ENCODE measurements at regions not wholly inside any gene's neighbourhood (a gene's known extent, or its start where the extent isn't known, plus 50 kb on each side); places are given as distances from the start of the nearest gene placed in this dataset.

- Histone ChIP-seq H3K27me3 (ENCODE audit: low read depth) (no peaks in the 10 kb centered on the region), H3K4me3 (no peak overlapping the region), H3K9me3 (replicated peaks) (no peaks in the 10 kb centered on the region), H3K4me1 (no peaks in the 10 kb centered on the region), H3K36me3 (no peaks in the 10 kb centered on the region), H3K27ac (replicated peaks) (no peak overlapping the region)
- intact Hi-C loops (cut with micrococcal nuclease), result no loop called here
- TF ChIP-seq CTCF (IDR thresholded peaks at IDR 0.05; ENCODE audit: borderline replicate concordance), result no peak
- DNase-seq, result no peak
These were observed 752.9 kb upstream of the CT83 start for GRCh38 chrX:117215683-117216082.

- no peaks in the 10 kb centered on the region for H3K27me3 ChIP-seq (ENCODE audit: low read depth)
- intact Hi-C loops (cut with micrococcal nuclease), result no loop called here
- no peaks in the 10 kb centered on the region for H3K36me3 ChIP-seq
- H3K9me3 ChIP-seq (replicated peaks), result no peaks in the 10 kb centered on the region
- no peak overlapping the region for H3K27ac ChIP-seq (replicated peaks)
- H3K4me3 ChIP-seq, result no peak overlapping the region
- TF ChIP-seq CTCF (IDR thresholded peaks at IDR 0.05; ENCODE audit: borderline replicate concordance), result no peak
- no peak for DNase-seq
- H3K4me1 ChIP-seq, result no peaks in the 10 kb centered on the region
These were observed 733.7 kb upstream of the CT83 start for GRCh38 chrX:117196481-117196880.

- Histone ChIP-seq H3K4me3 (no peak overlapping the region), H3K27me3 (ENCODE audit: low read depth) (no peaks in the 10 kb centered on the region), H3K4me1 (no peaks in the 10 kb centered on the region), H3K9me3 (replicated peaks) (peaks cover 6% of the 10 kb centered on the region), H3K27ac (replicated peaks) (no peak overlapping the region), H3K36me3 (no peaks in the 10 kb centered on the region)
- DNase-seq, result no peak
- intact Hi-C loops (cut with micrococcal nuclease), result no loop called here
- TF ChIP-seq CTCF (IDR thresholded peaks at IDR 0.05; ENCODE audit: borderline replicate concordance), result no peak
These were observed 684.5 kb upstream of the CT83 start for GRCh38 chrX:117147249-117147648.

GRCh38 chrX:117138070-117138469 is 675.3 kb upstream of the CT83 start:
- Histone ChIP-seq H3K4me3 (no peak overlapping the region), H3K36me3 (no peaks in the 10 kb centered on the region), H3K27me3 (ENCODE audit: low read depth) (no peaks in the 10 kb centered on the region), H3K9me3 (replicated peaks) (no peaks in the 10 kb centered on the region), H3K27ac (replicated peaks) (no peak overlapping the region), H3K4me1 (no peaks in the 10 kb centered on the region)
- DNase-seq, result no peak
- no peak for TF ChIP-seq CTCF (IDR thresholded peaks at IDR 0.05; ENCODE audit: borderline replicate concordance)
- intact Hi-C loops (cut with micrococcal nuclease), result no loop called here

- DNase-seq, result no peak
- H3K9me3 ChIP-seq (replicated peaks), result no peaks in the 10 kb centered on the region
- H3K36me3 ChIP-seq, result no peaks in the 10 kb centered on the region
- H3K4me1 ChIP-seq, result no peaks in the 10 kb centered on the region
- H3K4me3 ChIP-seq, result no peak overlapping the region
- no peak overlapping the region for H3K27ac ChIP-seq (replicated peaks)
- no peaks in the 10 kb centered on the region for H3K27me3 ChIP-seq (ENCODE audit: low read depth)
- no peak for TF ChIP-seq CTCF (IDR thresholded peaks at IDR 0.05; ENCODE audit: borderline replicate concordance)
- intact Hi-C loops (cut with micrococcal nuclease), result no loop called here
These were observed 672.2 kb upstream of the CT83 start for GRCh38 chrX:117134983-117135382.

- no peaks in the 10 kb centered on the region for H3K36me3 ChIP-seq
- no peak overlapping the region for H3K27ac ChIP-seq (replicated peaks)
- no peak for TF ChIP-seq CTCF (IDR thresholded peaks at IDR 0.05; ENCODE audit: borderline replicate concordance)
- H3K27me3 ChIP-seq (ENCODE audit: low read depth), result no peaks in the 10 kb centered on the region
- intact Hi-C loops (cut with micrococcal nuclease), result no loop called here
- H3K9me3 ChIP-seq (replicated peaks), result no peaks in the 10 kb centered on the region
- no peaks in the 10 kb centered on the region for H3K4me1 ChIP-seq
- DNase-seq, result no peak
- no peak overlapping the region for H3K4me3 ChIP-seq
These were observed 657.9 kb upstream of the CT83 start for GRCh38 chrX:117120700-117121099.

Measured in left ventricle myocardium inferior (tissue), 1 donor.